Endometrium (tissue), 2 donors: ENCODE measurements at regions not wholly inside any gene's neighbourhood (a gene's known extent, or its start where the extent isn't known, plus 50 kb on each side); places are given as distances from the start of the nearest gene placed in this dataset.
"Not testable (repeated sequence)": the region's sequence is repeated elsewhere in the genome, so short reads cannot be mapped to it uniquely, and the experiment has no call there.

Experiments used
- FAIRE-seq: peaks from 2 replicates; lab custom pipeline; 2012; peaks lifted over from hg19 to GRCh38; lab: Jason Lieb, UNC
- donor health status: control.
- donor health status: control.

GRCh38 chr6:150456466-150456865 is 87.7 kb downstream of the IYD start:
- FAIRE-seq = no peak

GRCh38 chr6:150456902-150457643 is 88.3 kb downstream of the IYD start:
- FAIRE-seq = no peak

- FAIRE-seq = no peak
These were observed 89.8 kb downstream of the IYD start for GRCh38 chr6:150458579-150458978.

GRCh38 chr6:150463852-150464251 is 95.0 kb downstream of the IYD start:
- no peak for FAIRE-seq

- FAIRE-seq = no peak
These were observed 96.2 kb downstream of the IYD start for GRCh38 chr6:150464966-150465365.

- FAIRE-seq = no peak
These were observed 96.8 kb downstream of the IYD start for GRCh38 chr6:150465610-150466009.

- FAIRE-seq = no peak
These were observed 97.4 kb downstream of the IYD start for GRCh38 chr6:150466196-150466595.

- no peak for FAIRE-seq
These were observed 101.3 kb downstream of the IYD start for GRCh38 chr6:150470131-150470530.

GRCh38 chr6:150470960-150471665 is 102.3 kb downstream of the IYD start:
- no peak for FAIRE-seq

- FAIRE-seq = peak; percentile 63
These were observed 110.1 kb downstream of the IYD start for GRCh38 chr6:150478656-150479545.

- no peak for FAIRE-seq
These were observed 114.1 kb downstream of the IYD start for GRCh38 chr6:150482883-150483409.

GRCh38 chr6:150485161-150485958 is 114.3 kb upstream of the PLEKHG1 start:
- no peak for FAIRE-seq

- no peak for FAIRE-seq
These were observed 113.6 kb upstream of the PLEKHG1 start for GRCh38 chr6:150486048-150486447.

GRCh38 chr6:150490586-150490985 is 109.1 kb upstream of the PLEKHG1 start:
- no peak for FAIRE-seq

- FAIRE-seq = no peak
These were observed 108.4 kb upstream of the PLEKHG1 start for GRCh38 chr6:150491131-150491810.

- no peak for FAIRE-seq
These were observed 107.9 kb upstream of the PLEKHG1 start for GRCh38 chr6:150491811-150492172.

GRCh38 chr6:150492507-150492906 is 107.2 kb upstream of the PLEKHG1 start:
- FAIRE-seq = no peak

- no peak for FAIRE-seq
These were observed 106.7 kb upstream of the PLEKHG1 start for GRCh38 chr6:150492941-150493340.

GRCh38 chr6:150493552-150493951 is 106.1 kb upstream of the PLEKHG1 start:
- not testable (repeated sequence) for FAIRE-seq

- FAIRE-seq = no peak
These were observed 105.4 kb upstream of the PLEKHG1 start for GRCh38 chr6:150494241-150494640.

GRCh38 chr6:150495126-150495525 is 104.6 kb upstream of the PLEKHG1 start:
- FAIRE-seq = no peak
